ENCODE measurements at regions not wholly inside any gene's neighbourhood (a gene's known extent, or its start where the extent isn't known, plus 50 kb on each side); places are given as distances from the start of the nearest gene placed in this dataset.
A peak's percentile ranks its signal among the peaks of the same experiment; 100 is the strongest.
"Not testable (repeated sequence)": the region's sequence is repeated elsewhere in the genome, so short reads cannot be mapped to it uniquely, and the experiment has no call there.

DNA sequence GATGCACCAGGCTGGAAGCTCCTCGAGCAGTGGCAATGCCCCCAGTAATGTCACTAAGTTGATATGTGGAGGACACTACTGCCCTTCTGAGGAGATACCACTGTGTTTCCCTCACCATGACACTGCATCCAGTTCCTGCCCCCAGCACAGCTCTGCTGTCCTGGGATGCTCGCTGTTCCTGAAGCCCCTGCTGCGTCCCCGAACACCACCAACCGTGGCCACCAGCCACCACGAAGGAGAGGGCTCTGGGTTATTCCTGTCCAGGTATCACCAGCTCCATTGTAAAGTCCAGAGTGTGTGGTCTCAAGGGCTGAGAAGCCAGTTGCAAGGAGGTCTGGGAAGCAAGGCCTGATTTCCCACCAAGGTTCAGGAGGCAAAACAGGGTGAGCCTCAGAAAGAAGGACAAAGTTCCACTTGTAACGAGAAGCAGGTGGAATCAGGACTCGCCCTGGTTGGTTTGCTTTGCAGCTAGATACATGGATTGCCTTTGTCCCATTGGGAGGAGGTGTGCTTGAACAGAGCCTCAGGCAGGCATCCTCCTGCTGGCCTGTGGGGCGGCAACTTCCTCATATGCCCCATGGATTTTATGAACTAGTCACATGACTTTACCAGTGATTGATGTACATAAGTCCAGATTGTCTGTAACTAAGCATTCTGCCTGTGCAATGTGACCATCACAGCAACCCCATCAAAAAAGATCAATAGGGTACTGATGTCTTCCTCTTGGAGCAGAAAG is 427.0 kb upstream of the VSTM2A start:
- DNase-seq (ENCODE audit: low spot score) = no peak

DNA sequence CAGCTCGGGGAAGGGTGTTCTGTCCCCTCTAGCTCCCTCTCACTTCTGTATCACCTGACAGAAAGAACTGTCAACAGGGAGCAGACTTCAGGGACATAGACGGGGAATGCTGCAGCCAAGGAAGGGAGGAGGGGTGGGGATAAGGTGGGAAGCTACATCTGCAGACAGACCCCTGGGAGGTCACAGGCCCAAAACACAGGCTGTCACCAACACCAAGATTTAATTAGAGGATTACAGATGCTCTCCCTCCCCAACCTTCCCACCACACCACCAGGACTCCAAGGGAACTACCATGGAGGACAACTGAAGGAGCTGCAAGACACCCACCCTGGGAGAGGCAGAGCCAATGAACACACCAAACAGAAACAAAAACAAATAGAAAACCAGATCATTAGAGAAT is 425.2 kb upstream of the VSTM2A start:
- DNase-seq (ENCODE audit: low spot score) = peak; percentile 70

DNA sequence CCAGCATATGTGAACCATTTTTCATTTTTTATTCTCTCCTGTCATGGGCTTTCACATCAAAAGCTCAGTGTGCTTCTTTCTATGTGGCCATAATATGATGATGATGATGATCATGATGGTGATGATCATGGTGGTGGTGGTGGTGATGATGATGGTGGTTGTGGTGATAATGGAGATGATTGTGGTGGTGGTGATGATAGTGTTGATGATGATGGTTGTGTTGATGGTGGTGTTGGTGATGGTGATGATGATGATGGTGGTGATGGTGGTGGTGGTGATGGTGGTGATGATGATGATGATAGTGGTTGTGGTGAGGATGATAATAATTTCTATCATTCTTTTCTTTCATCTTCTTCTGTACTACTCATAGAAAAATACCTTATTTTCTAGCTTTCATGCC is 413.1 kb upstream of the VSTM2A start:
- no peak for DNase-seq (ENCODE audit: low spot score)

DNA sequence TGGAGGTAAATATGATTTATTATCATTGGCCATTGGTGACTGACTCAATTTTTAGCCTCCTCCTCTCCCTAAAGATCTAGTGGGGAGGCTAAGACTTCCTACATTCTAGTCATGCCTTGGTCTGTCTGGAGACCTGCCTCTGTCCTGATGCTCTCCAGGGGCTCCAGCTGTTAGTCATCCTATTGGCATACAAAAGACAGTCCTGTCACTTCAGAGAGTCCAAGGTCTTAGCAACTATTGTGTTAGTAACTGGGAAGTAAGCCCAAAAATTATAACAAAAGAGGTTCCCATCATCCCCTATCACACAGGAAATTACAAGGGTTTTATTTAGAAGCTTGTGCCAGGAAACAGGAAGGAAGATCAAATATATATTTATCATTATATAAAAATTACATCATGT is 400.6 kb upstream of the VSTM2A start:
- DNase-seq (ENCODE audit: low spot score) = no peak

DNA sequence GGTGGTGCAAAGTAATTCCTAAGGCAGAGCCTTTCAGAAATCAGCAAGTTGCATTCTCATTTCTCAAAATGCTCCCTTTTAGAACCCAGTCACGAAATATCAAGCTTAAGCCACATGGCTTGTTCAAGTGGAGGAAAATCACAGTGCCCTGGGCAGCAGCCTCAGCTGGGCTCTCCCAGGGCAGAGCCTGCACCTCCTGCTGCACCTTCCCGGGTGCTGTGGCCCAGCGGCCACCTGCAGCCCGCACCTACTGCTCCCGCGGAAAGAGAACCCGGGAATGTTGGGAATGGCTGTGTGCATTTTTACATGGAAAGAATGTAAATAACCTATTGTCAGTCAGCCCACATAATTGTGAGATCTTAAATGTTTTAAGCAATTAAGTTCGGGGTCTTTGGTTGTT is 396.5 kb upstream of the VSTM2A start:
- no peak for DNase-seq (ENCODE audit: low spot score)

DNA sequence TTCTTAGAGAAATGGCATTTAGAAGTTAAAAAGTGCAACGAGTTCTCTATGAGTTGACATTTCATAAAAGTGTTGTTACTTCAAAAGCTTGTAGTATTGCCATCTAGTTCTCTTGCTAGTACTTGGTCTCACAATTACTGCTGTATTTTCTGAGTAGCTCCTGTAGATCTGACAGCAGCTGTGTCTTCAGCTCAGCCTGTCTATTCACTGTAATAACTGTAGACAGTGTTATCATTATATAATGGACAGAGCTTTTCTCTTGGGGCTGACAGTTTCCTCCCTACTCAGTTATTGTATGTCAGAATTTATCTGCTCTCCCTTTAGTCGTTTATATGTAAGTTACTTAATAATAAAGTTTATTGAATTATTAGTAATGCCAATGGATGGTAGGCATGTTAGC is 388.7 kb upstream of the VSTM2A start:
- DNase-seq (ENCODE audit: low spot score) = no peak

DNA sequence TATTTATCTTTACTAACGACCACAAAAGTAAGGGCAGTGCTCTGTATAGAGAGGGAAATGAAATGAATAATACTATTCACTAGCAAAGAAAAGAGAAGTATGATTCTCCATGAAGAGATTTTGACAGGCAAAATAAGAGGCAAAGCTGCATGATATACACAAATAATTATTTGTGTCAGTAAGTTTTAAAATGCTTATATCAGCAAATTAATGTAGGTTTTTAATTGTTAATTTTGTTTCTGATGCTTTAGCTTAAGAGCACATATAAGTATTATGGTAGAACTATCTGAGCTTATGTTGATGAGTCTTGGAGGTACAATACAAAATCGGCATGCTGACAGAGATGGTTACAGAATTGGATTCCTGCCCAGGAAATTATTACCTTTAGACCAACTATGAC is 383.1 kb upstream of the VSTM2A start:
- DNase-seq (ENCODE audit: low spot score) = no peak

DNA sequence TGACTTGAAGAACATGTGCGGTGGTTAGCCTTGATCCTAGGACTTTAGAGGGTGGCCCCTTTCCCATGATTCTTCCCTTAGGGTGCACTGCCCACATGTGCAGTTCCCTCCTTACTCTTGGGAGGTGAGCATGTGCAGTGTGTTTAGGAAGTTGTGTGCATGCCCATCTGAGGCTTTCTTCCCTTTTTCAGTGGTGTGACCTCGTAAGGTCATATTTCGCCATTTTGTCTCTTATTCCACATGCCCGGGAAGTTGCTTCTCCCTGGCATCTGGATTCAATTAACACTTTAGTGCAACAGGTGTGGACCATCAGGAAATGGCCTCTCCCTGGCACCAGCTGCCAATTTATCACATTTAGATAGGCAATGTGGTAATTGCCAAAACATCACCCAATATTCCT is 380.6 kb upstream of the VSTM2A start:
- no peak for DNase-seq (ENCODE audit: low spot score)

DNA sequence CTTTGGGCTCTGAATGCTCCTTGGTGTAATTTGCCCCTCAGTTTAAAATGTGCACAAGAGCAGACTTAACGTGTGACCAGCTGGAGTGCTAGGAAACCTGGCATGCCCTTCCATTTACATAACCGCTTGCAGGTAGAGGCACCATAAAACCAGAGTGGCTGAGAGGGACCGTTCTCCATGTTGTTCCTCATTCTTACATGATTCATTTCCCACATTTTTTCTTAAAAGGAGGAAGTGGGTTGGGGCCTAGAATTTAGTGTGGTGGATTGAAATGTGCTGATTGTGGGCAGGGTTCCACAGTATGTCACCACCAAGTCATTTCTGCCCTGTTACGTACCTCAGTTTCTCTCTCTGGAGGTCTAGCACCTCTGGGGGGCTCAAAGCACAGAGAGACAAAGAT is 375.8 kb upstream of the VSTM2A start:
- DNase-seq (ENCODE audit: low spot score) = no peak

DNA sequence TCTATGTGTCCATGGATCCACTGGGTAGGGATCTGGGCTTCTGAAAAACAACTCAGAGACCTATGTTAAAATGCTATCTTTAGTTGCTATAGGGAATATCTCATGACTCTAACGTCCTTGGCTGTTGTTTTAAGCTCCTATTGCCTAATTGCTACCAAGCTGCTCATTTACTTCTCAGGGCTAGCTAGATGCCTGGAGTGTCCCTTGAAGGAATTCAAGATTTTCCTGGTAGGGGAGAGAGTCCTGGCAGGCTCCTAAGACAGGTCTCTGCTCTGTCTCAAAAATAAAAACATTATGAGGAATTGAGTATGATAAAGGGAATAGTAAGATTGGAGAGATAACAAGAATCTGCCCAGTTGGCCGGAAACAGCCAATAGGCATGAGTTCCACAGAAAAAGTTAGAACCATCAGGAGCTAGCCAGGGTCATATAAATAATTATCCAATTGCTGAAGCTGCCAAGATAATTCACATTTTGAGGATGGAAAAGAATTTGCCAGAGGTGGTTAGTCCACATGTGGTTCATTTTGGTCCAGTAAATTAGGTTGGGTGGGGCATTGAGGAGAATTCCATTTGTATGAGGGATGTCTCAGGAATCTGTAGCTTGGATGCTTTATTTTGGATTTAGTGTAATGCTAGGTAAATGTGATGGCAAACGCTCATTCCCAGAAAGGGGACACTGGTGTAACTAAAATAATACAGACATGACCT is 362.7 kb upstream of the VSTM2A start:
- no peak for DNase-seq (ENCODE audit: low spot score)

DNA sequence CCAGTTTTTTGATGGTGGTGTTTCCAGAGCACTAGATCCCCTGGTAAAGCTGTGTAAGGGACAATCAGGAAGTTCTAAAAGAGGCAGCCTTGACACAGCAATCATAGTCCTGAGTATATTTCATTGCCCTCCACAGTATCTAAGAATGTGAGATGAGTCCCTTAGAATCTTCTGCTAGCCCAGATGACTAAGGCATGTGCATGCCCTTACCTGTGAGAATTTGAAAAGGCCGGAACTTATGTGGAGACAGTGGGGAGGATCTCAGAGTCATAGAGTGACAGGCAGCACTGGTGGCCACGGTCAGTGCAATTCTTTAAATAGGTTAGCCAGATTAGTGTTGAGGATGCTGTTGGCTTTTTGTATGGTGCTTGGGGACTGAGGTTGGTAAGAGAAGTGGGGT is 361.4 kb upstream of the VSTM2A start:
- DNase-seq (ENCODE audit: low spot score) = no peak

DNA sequence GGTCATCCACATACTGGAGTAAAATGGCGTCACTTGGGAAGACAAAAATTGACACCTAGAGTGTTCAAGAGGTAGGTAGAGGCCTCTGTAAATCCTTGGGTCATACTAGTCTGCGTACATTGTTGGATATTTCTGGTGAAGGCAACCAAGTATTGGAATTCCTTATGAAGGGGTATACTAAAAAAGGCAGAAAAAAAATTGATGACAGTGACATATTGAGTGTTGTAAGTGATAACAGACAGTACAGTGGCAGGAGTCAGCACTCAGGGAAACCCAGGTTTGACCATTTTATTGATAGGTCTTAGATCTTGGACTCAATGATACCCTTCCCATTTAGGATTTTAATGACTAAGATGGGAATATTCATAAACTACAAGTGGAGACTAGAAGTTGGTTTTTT is 359.1 kb upstream of the VSTM2A start:
- DNase-seq (ENCODE audit: low spot score) = no peak

DNA sequence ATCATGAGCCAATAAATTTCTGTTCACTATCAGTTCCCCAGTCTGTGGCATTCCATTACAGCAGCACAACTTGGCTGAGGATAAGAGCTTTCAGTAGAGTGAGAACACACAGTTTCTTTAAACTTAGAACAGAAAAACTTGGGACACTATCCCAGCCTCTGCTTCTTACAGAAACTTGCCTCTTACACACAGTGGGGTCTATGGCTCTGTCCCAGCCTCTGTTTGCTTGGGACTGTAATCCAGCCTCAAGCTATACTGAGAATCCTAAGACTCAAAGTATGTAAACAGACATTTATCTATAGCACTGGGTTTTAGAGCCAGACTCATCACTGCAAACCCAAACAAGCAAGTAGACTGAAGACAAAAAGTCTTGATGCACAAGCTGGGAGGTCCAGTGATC is 355.8 kb upstream of the VSTM2A start:
- DNase-seq (ENCODE audit: low spot score) = no peak

DNA sequence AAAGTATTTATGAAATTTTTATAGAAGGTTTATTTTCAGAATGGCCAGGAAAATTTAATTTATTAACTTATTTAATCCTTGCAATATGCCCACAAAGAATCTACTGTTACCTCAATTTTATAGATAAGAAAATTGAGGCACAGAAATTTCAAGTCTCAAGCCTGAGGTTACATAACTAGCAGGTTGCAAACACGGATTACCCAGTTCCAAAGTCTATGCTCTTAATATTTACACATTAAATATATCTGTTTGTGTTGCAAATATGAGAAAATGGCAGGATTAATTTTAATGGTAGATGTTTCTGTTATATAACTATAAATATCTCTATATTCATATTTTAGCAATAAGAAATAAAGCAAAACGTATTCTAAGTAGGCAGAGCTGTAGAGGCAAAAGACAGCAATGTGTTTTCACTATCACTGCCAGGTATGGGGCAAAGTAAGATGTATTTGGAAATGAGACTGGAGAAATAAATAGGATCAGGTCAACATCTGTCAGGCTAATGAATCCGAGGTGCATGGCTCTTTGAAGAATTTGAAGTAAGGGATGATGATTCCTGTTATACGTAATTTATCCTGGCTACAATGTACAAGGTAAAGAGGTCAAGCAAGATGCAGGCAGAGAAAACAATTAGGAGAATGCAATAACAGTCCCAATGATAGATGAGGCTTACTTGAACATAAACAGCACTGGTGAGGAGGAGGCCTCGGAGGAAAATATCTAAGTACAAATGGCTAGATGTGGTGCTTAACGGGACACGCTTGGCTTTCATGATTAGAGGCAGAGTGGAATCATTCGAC is 354.1 kb upstream of the VSTM2A start:
- peak; percentile 57 for DNase-seq (ENCODE audit: low spot score)

DNA sequence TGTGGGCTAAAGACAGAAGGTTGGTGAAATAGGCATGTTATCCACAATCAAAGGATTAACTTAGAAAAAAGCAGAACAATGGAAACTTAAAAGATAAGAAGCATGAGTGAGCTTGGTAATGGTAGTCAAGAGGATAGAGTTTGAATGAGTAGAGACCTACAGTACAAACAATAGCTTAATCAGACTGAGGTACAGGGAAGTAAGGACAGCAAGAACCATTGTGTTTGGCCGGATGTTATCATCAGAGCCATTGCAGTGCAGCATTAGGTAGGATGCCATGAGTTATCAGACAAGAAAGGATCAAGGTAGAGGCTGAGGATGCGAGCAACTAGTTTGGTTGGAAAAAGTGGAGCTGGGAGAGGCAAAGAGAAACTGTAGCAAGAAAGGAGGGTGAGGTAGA is 353.3 kb upstream of the VSTM2A start:
- no peak for DNase-seq (ENCODE audit: low spot score)

DNA sequence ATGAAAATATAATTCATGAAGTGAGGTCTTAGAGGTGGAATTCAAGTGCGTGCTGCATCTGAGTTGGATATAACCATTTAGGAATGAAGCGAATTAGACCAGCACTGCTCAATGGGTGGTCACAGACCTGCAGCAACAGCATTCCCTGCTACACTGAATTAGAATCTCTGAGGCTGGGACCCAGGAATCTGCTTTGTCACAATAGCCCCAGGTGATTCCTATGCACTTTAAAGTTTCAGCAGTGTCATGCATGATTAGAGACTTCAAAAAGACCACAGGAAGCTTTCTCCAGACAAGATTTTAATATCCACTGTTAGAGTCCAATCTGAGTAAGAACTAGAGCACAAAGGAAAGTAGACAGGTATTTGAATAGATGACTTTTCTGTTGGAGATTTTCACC is 352.8 kb upstream of the VSTM2A start:
- no peak for DNase-seq (ENCODE audit: low spot score)

DNA sequence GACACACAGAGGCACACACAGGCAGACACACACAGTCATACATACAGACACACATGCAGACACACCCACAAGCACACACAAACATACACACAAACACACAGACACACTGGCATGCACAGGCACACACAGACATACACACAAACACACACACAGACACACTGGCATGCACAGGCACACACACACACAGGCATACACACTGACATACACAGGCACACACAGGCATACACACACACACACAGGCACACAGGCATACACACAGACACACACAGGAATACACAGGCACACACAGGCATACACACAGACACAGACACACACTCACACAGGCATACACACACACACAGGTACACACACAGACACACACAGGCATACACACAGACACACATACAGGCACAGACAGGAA is 340.7 kb upstream of the VSTM2A start:
- no peak for DNase-seq (ENCODE audit: low spot score)

DNA sequence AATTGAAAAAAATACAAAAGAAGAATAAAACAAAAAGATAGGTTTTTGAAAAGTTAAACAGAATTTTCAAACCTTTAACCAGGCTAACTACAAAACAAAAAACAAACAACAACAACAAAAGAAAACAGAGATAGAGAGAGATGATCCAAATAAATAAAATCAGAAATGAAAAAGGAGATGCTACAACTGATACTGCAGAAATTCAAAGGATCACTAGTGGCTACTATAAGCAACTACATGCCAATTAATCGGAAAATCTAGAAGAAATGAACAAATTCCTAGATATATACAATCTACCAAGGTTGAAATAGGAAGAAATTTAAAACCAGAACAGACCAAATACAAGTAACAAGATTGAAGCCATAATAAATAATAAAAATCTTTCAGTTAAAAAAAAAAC is 326.8 kb upstream of the VSTM2A start:
- no peak for DNase-seq (ENCODE audit: low spot score)

DNA sequence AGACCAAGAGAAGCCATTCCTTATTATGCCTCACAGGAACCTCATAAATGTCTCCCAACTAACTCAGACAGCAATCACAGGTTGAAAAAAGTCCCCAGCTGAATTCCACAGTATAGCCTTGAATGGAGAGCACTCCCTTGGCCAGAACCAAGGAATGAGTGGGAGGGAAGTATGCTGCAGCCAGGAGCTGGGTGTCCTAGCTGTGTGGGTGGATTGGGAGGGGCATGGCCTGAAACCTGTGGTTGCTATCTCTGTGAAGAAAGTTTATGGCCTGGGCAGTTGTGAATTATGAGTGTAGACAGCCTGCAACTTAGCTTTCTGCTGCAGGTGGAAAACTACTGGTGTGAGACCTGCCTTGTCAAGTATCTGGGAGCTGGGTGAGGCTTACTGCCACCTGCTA is 316.1 kb upstream of the VSTM2A start:
- not testable (repeated sequence) for DNase-seq (ENCODE audit: low spot score)

DNA sequence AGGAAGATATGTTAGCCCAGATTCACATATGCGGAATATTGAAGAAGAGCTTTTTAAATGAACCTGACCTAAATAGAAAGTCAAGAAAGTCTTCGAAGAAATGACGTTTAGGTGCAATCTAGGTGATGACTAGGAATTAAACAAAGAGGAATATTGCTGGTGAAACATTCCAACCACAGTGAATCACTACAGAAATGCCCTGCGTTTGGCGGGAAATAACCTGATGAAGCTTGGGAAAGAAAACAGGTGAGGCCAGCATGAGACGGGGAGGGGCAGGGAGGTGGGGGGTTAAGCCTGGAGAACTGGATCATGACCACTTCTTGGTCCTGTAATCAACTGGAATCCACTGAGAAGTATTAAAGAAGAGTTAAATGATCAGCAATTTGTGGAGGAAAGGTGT is 299.4 kb upstream of the VSTM2A start:
- DNase-seq (ENCODE audit: low spot score) = no peak

DNA sequence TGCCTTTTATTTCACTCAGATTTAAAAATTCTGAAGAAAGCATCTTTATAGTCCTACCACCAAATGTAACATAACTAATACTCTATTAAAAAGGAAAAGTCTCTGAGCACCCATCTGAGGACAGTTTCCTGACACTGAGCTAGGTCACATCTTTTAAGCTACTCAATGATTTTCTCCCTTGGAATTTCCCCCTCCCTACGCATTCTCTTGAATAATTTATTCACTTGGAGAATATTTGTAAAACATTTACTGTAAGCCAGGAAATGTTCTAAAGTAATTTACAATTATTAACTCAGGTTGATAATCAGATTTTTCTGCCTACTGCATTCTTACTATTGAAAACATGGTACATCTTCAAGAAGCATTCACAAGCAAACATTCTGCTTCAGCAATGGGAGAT is 297.2 kb upstream of the VSTM2A start:
- DNase-seq (ENCODE audit: low spot score) = no peak

DNA sequence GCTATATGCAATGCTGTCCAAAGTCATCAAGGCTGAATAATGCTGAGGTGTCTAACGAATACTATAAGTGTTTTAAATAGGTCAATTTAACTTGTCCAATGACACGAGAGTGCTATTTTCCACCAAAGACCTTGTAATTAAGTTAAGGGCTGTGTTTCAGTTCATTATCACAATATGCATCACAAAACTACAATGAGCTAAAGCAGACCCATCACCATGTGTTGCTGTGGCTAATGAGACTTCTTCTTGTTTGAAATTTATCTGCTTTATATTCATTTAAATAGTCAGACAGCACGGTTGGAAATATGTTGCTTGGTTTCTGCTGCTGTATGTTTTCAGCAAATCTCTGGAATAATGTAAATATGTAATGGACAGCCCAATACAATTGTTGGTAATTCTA is 292.5 kb upstream of the VSTM2A start:
- DNase-seq (ENCODE audit: low spot score) = peak; percentile 81

Data from SK-N-DZ (cell line).